Right ventricle myocardium inferior (tissue), 1 donor: ENCODE measurements at regions not wholly inside any gene's neighbourhood (a gene's known extent, or its start where the extent isn't known, plus 50 kb on each side); places are given as distances from the start of the nearest gene placed in this dataset.
A peak's percentile ranks its signal among the peaks of the same experiment; 100 is the strongest.
"Not testable (repeated sequence)": the region's sequence is repeated elsewhere in the genome, so short reads cannot be mapped to it uniquely, and the experiment has no call there.

Source experiments
- ATAC-seq: fragments of 200-7000 bp; cut with Tn5 transposase; one replicate; pipeline ENCODE4 v1.9.1; 2020; ENCODE audit warnings: mild to moderate bottlenecking, moderate library complexity
- DNase-seq: peaks from one replicate; pipeline ENCODE4 v3.0.0; 2021; ENCODE audit errors: missing footprints
- intact Hi-C: fragments of 100-400 bp; cut with DNase I; formaldehyde crosslinking; loops from one replicate; pipeline ENCODE4 v1.11.0; 2022
- donor health status: DM: no; HTN: yes; CAD: no; lungs with severe emphysema.

- no peak for DNase-seq
- intact Hi-C loops = no loop called here
- ATAC-seq = no peak
These were observed 161.9 kb upstream of the ARHGAP42 start for GRCh38 chr11:100525197-100525596.

- intact Hi-C loops = no loop called here
- ATAC-seq = no peak
- DNase-seq = no peak
These were observed 161.5 kb upstream of the ARHGAP42 start for GRCh38 chr11:100525635-100526034.

GRCh38 chr11:100528872-100529416 lies 158.1 kb upstream of the ARHGAP42 start:
- ATAC-seq = no peak
- no peak for DNase-seq
- intact Hi-C loops = no loop called here

GRCh38 chr11:100531290-100531689 lies 155.8 kb upstream of the ARHGAP42 start:
- ATAC-seq, intact Hi-C loops, DNase-seq: not testable (repeated sequence)

- intact Hi-C loops = no loop called here
- DNase-seq (no peak), ATAC-seq (no peak)
These were observed 150.1 kb upstream of the ARHGAP42 start for GRCh38 chr11:100536979-100537378.

- no peak for DNase-seq
- ATAC-seq = no peak
- intact Hi-C loops = no loop called here
These were observed 143.7 kb upstream of the ARHGAP42 start for GRCh38 chr11:100543386-100543785.

GRCh38 chr11:100545556-100545955 lies 141.5 kb upstream of the ARHGAP42 start:
- intact Hi-C loops = no loop called here
- ATAC-seq (no peak), DNase-seq (no peak)

GRCh38 chr11:100545970-100546369 lies 141.1 kb upstream of the ARHGAP42 start:
- intact Hi-C loops = no loop called here
- DNase-seq (no peak), ATAC-seq (no peak)

- intact Hi-C loops = no loop called here
- DNase-seq (no peak), ATAC-seq (no peak)
These were observed 140.4 kb upstream of the ARHGAP42 start for GRCh38 chr11:100546714-100547113.

- intact Hi-C loops = loop anchor here (10.0 kb wide), 1 partner anchor 105 kb away; no protein-coding TSS in a partner anchor
- ATAC-seq = no peak
These were observed 136.8 kb upstream of the ARHGAP42 start for GRCh38 chr11:100550298-100550697.

GRCh38 chr11:100550912-100551632 lies 136.0 kb upstream of the ARHGAP42 start:
- DNase-seq (no peak), ATAC-seq (no peak)
- intact Hi-C loops = loop anchor here (10.0 kb wide), 1 partner anchor 106 kb away; no protein-coding TSS in a partner anchor

More at GRCh38 chr11:100550298-100550697, 136.8 kb upstream of the ARHGAP42 start:
- no peak for DNase-seq

- no peak for ATAC-seq
- intact Hi-C loops = loop anchor here (10.0 kb wide), 1 partner anchor 111 kb away; no protein-coding TSS in a partner anchor
- no peak for DNase-seq
These were observed 131.2 kb upstream of the ARHGAP42 start for GRCh38 chr11:100555931-100556330.

- DNase-seq (no peak), ATAC-seq (no peak)
- intact Hi-C loops = loop anchor here (10.0 kb wide), 1 partner anchor 112 kb away; no protein-coding TSS in a partner anchor
These were observed 130.3 kb upstream of the ARHGAP42 start for GRCh38 chr11:100556781-100557180.

- no peak for ATAC-seq
- DNase-seq = no peak
- intact Hi-C loops = loop anchor here (10.0 kb wide), 1 partner anchor 113 kb away; no protein-coding TSS in a partner anchor
These were observed 129.1 kb upstream of the ARHGAP42 start for GRCh38 chr11:100557830-100558611.

GRCh38 chr11:100560606-100561005 lies 126.5 kb upstream of the ARHGAP42 start:
- intact Hi-C loops = no loop called here
- DNase-seq (no peak), ATAC-seq (peak; percentile 35)

- ATAC-seq = peak; percentile 45
- DNase-seq = no peak
- intact Hi-C loops = no loop called here
These were observed 125.8 kb upstream of the ARHGAP42 start for GRCh38 chr11:100561323-100561722.

GRCh38 chr11:100562128-100562527 lies 125.0 kb upstream of the ARHGAP42 start:
- DNase-seq = no peak
- peak; percentile 85 for ATAC-seq
- intact Hi-C loops = no loop called here

- ATAC-seq (no peak), DNase-seq (no peak)
- intact Hi-C loops = no loop called here
These were observed 123.4 kb upstream of the ARHGAP42 start for GRCh38 chr11:100563541-100564280.
